K562 (cell line): ENCODE measurements at regions not wholly inside any gene's neighbourhood (a gene's known extent, or its start where the extent isn't known, plus 50 kb on each side); places are given as distances from the start of the nearest gene placed in this dataset.

Experiments
- ATAC-seq: fragments of 200-7000 bp; cut with Tn5 transposase; 3 replicates; pipeline ENCODE4 v1.9.1; 2020; ENCODE audit warnings: moderate library complexity
- BruUV-seq: library from RNA; stranded (reverse); fragments of 400-500 nt; replicated peaks from 2 replicates; lab custom pipeline; 2021; lab: Mats Ljungman, UMichigan
- CTCF ChIA-PET: fragments of 300-600 bp; formaldehyde crosslinking; extraction: SDS; loops from one replicate; lab custom pipeline; 2021; ENCODE audit warnings: low intra/inter-chr PET ratio; lab: Yijun Ruan, JAX
- POLR2A ChIA-PET: fragments of 300-600, 350-650 bp; sonication (Branson Sonifier 250); formaldehyde crosslinking; extraction: SDS; loops from one replicate; lab custom pipeline; 2021; ENCODE audit warnings: antibody characterized with exemption, inconsistent platforms; lab: Yijun Ruan, JAX
- DNase-seq, 4 experiments: peaks; one replicate each; pipeline versions ENCODE4 v3.0.0 to v3.0.0-alpha.2; 2011 to 2018; ENCODE audit warnings: low spot score in 3 of 4, mixed read lengths in 3 of 4; ENCODE audit errors: extremely low read depth in 1 of 4
- FAIRE-seq: peaks from 2 replicates; lab custom pipeline; 2011; peaks lifted over from hg19 to GRCh38; lab: Jason Lieb, UNC
- H2AFZ ChIP-seq: 2 replicates; pipeline ENCODE4 v1.6.0; 2011; ENCODE audit warnings: low read depth, low read length, control low read depth, inconsistent platforms
- H3K27ac ChIP-seq: fragments of 200-600 bp; 3 replicates; pipeline ENCODE4 v1.8.0; 2011; ENCODE audit warnings: low read depth, mild to moderate bottlenecking, control low read depth, inconsistent platforms, low read length, moderate library complexity, mixed read lengths; ENCODE audit errors: extremely low read depth
- H3K27me3 ChIP-seq, 2 experiments: fragments of 300-600 bp in 1 of 2; 2 replicates in 1 of 2; 3 replicates in 1 of 2; pipeline versions ENCODE4 v1.6.0 to v1.8.0; 2011; ENCODE audit warnings: inconsistent platforms in 2 of 2, low read length in 2 of 2, mild to moderate bottlenecking in 1 of 2, mixed read lengths in 1 of 2, moderate library complexity in 1 of 2; ENCODE audit not compliant: control insufficient read depth in 2 of 2, insufficient read depth in 2 of 2
- H3K36me3 ChIP-seq: fragments of 300-600 bp; 3 replicates; pipeline ENCODE4 v1.8.0; 2011; ENCODE audit warnings: mild to moderate bottlenecking, low read length, inconsistent platforms; ENCODE audit not compliant: control insufficient read depth, insufficient read depth
- H3K4me1 ChIP-seq, 2 experiments: fragments of 200-600 bp in 1 of 2; replicated peaks in 1 of 2; 2 replicates in 1 of 2; 3 replicates in 1 of 2; pipeline versions ENCODE4 v1.5.1 to v1.8.0; 2011; ENCODE audit warnings: inconsistent platforms in 2 of 2, low read length in 2 of 2, mild to moderate bottlenecking in 1 of 2, mixed read lengths in 1 of 2, moderate library complexity in 1 of 2; ENCODE audit not compliant: control insufficient read depth in 2 of 2, insufficient read depth in 2 of 2
- H3K4me2 ChIP-seq: 2 replicates; pipeline ENCODE4 v1.6.1; 2011; ENCODE audit warnings: low read length, control low read depth, inconsistent platforms, mixed read lengths; ENCODE audit not compliant: insufficient read depth
- H3K4me3 ChIP-seq: fragments of 200-600 bp; sonication (generic), shearing (Covaris generic); 2 replicates; pipeline ENCODE4 v1.5.1; 2016; ENCODE audit warnings: control low read depth, inconsistent platforms
- H3K79me2 ChIP-seq: fragments of 200-600 bp; 3 replicates; pipeline ENCODE4 v1.8.0; 2011; ENCODE audit warnings: low read length, inconsistent platforms; ENCODE audit not compliant: control insufficient read depth, insufficient read depth
- H3K9ac ChIP-seq, 2 experiments: 2 replicates each; pipeline versions ENCODE4 v1.6.0 to v1.6.1; 2011; ENCODE audit warnings: low read depth in 2 of 2, low read length in 2 of 2, control low read depth in 1 of 2, inconsistent platforms in 1 of 2, mild to moderate bottlenecking in 1 of 2, mixed read lengths in 1 of 2; ENCODE audit not compliant: insufficient read depth in 1 of 2
- H3K9me1 ChIP-seq: one replicate; pipeline ENCODE4 v1.6.0; 2011; ENCODE audit warnings: inconsistent platforms, mild to moderate bottlenecking, low read length, moderate library complexity; ENCODE audit not compliant: control insufficient read depth, insufficient read depth
- H3K9me3 ChIP-seq: replicated peaks from 2 replicates; pipeline ENCODE4 v1.5.1; 2011; ENCODE audit warnings: low read depth, low read length, inconsistent platforms; ENCODE audit not compliant: control insufficient read depth, insufficient read depth
- H4K20me1 ChIP-seq: replicated peaks from 2 replicates; pipeline ENCODE4 v1.6.1; 2011; ENCODE audit warnings: low read length, inconsistent platforms, mixed read lengths; ENCODE audit not compliant: control insufficient read depth, insufficient read depth
- BRD9 ChIP-seq: fragments of 450-650 bp; IDR thresholded peaks from 2 replicates; pipeline ENCODE4 v1.6.1; 2018; ENCODE audit warnings: low read depth; ENCODE audit not compliant: partially characterized antibody
- HDGF ChIP-seq: fragments of 450-650 bp; IDR thresholded peaks from 2 replicates; pipeline ENCODE4 v1.6.1; 2016
- HOXB6 ChIP-seq: fragments of 250-450 bp; sonication (Bioruptor Pico); IDR thresholded peaks from 2 replicates; pipeline ENCODE4 v1.5.1; 2022; ENCODE audit warnings: mild to moderate bottlenecking, borderline replicate concordance
- MTF1 ChIP-seq: fragments of 250-450 bp; sonication (Bioruptor Pico); IDR thresholded peaks from 2 replicates; pipeline ENCODE4 v1.9.0; 2021; ENCODE audit warnings: moderate library complexity, mild to moderate bottlenecking, inconsistent platforms, borderline replicate concordance
- NR2F6 ChIP-seq: fragments of 450-650 bp; formaldehyde crosslinking; IDR thresholded peaks from 2 replicates; pipeline ENCODE4 v1.4.0; 2020; ENCODE audit warnings: mild to moderate bottlenecking
- NR3C1 ChIP-seq: sonication (generic); formaldehyde crosslinking; IDR thresholded peaks from 2 replicates; pipeline ENCODE4 v1.8.1; 2022; ENCODE audit warnings: missing genetic modification reagents
- NUFIP1 ChIP-seq: fragments of 450-650 bp; IDR thresholded peaks from 2 replicates; pipeline ENCODE4 v1.6.1; 2018; ENCODE audit not compliant: partially characterized antibody
- SMAD1 ChIP-seq: fragments of 150-350 bp; IDR thresholded peaks from 2 replicates; pipeline ENCODE4 v1.6.1; 2014; ENCODE audit warnings: low read length, low read depth; ENCODE audit not compliant: partially characterized antibody
- SMARCA4 ChIP-seq: fragments of 450-650 bp; IDR thresholded peaks from 2 replicates; pipeline ENCODE4 v1.6.1; 2016
- SMC3 ChIP-seq: conservative IDR thresholded peaks from 2 replicates; pipeline ENCODE4 v1.6.1; 2011; ENCODE audit warnings: low read depth, low read length, improper control_type of control experiment; ENCODE audit not compliant: insufficient read depth
- SOX6 ChIP-seq: fragments of 450-650 bp; IDR thresholded peaks from 2 replicates; pipeline ENCODE4 v1.6.1; 2014; ENCODE audit warnings: mild to moderate bottlenecking
- ZBTB8A ChIP-seq: fragments of 450-650 bp; IDR thresholded peaks from 2 replicates; pipeline ENCODE4 v1.6.1; 2018; ENCODE audit warnings: mild to moderate bottlenecking, moderate library complexity; ENCODE audit not compliant: partially characterized antibody
- ZNF121 ChIP-seq: sonication (generic); formaldehyde crosslinking; conservative IDR thresholded peaks from 2 replicates; pipeline ENCODE4 v1.8.0; 2022; ENCODE audit warnings: missing genetic modification reagents
- ZNF165 ChIP-seq: fragments of 250-450 bp; sonication (Bioruptor Pico); IDR thresholded peaks from 2 replicates; pipeline ENCODE4 v1.4.0; 2020; ENCODE audit warnings: borderline replicate concordance
- ZNF444 ChIP-seq: fragments of 250-450 bp; sonication (Bioruptor Pico); IDR thresholded peaks from 2 replicates; pipeline ENCODE4 v1.4.0; 2020; ENCODE audit warnings: mild to moderate bottlenecking, moderate library complexity
- WGBS: fragments of 100-300 bp; shearing (Covaris generic); methylation state at CpG from one replicate; pipeline ENCODE4 v1.1.6; 2016; ENCODE audit warnings: low coverage, mixed read lengths; ENCODE audit not compliant: insufficient coverage; ENCODE audit errors: missing lambda C conversion rate; 5-methylcytosine and 5-hydroxymethylcytosine counted together
- in situ Hi-C: fragments of 300-500 bp; cut with MboI; formaldehyde crosslinking; loops from 4 replicates; pipeline ENCODE4 v1.15.0; 2018; ENCODE audit warnings: inconsistent platforms, mixed read lengths
- intact Hi-C: fragments of 100-400 bp; cut with micrococcal nuclease; formaldehyde crosslinking; loops from 2 replicates; pipeline ENCODE4 v1.14.2; 2022
- TF ChIP-seq, protein P1 (sequence below): sonication (generic); formaldehyde crosslinking; IDR thresholded peaks from 2 replicates; pipeline ENCODE4 v1.8.0; 2023; ENCODE audit warnings: missing genetic modification reagents, mild to moderate bottlenecking, borderline replicate concordance
- TF ChIP-seq, protein P2 (sequence below): fragments of 250-450 bp; sonication (Bioruptor Pico); IDR thresholded peaks from 2 replicates; pipeline ENCODE4 v1.8.0; 2021; ENCODE audit warnings: moderate library complexity, mild to moderate bottlenecking, inconsistent platforms

DNA sequence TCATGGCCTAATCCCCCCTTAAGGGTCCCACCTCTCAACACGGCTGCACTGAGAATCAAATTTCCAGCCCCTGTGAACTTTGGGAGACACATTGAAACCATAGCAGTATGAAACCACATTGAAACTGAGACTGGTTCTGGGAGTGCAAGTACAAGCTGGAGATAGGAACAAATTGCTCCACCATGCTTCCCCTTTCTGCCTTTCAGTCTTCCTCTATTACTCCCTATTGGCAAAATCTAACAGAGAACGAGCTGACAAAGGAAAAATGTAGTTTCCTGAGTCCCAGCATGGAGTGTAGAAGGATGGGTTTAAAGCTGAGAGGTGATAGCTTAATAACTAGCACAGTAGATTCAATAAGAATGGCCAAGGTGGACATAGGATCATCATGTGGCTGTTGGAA lies 161.7 kb upstream of the RPL34 start (continued):
- TF ChIP-seq, protein P1, sequence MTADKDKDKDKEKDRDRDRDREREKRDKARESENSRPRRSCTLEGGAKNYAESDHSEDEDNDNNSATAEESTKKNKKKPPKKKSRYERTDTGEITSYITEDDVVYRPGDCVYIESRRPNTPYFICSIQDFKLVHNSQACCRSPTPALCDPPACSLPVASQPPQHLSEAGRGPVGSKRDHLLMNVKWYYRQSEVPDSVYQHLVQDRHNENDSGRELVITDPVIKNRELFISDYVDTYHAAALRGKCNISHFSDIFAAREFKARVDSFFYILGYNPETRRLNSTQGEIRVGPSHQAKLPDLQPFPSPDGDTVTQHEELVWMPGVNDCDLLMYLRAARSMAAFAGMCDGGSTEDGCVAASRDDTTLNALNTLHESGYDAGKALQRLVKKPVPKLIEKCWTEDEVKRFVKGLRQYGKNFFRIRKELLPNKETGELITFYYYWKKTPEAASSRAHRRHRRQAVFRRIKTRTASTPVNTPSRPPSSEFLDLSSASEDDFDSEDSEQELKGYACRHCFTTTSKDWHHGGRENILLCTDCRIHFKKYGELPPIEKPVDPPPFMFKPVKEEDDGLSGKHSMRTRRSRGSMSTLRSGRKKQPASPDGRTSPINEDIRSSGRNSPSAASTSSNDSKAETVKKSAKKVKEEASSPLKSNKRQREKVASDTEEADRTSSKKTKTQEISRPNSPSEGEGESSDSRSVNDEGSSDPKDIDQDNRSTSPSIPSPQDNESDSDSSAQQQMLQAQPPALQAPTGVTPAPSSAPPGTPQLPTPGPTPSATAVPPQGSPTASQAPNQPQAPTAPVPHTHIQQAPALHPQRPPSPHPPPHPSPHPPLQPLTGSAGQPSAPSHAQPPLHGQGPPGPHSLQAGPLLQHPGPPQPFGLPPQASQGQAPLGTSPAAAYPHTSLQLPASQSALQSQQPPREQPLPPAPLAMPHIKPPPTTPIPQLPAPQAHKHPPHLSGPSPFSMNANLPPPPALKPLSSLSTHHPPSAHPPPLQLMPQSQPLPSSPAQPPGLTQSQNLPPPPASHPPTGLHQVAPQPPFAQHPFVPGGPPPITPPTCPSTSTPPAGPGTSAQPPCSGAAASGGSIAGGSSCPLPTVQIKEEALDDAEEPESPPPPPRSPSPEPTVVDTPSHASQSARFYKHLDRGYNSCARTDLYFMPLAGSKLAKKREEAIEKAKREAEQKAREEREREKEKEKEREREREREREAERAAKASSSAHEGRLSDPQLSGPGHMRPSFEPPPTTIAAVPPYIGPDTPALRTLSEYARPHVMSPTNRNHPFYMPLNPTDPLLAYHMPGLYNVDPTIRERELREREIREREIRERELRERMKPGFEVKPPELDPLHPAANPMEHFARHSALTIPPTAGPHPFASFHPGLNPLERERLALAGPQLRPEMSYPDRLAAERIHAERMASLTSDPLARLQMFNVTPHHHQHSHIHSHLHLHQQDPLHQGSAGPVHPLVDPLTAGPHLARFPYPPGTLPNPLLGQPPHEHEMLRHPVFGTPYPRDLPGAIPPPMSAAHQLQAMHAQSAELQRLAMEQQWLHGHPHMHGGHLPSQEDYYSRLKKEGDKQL (CRISPR knock-in tag): no peak
- TF ChIP-seq ZBTB8A: no peak

DNA sequence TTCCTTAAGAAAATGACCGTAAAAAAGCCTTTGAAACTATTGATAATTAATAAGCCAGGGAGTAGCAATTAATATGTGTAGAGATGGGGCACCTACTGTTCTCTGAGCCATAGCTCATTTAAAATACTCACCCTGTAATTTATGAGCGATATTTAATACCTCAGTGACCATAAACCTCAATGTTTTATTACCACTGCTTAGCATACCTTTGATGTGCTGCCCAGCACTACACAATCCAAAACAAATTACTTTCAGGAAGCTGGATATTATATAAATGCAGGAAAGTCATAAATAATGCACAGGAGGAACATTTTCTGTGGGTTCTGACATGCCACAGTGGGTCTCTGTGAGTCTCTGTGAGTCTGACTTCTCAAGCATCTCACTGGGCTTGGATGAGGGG lies 166.1 kb upstream of the RPL34 start:
- ChIA-PET CTCF (no interaction called here), POLR2A (no interaction called here)
- TF ChIP-seq HOXB6 (CRISPR knock-in tag) (no peak), ZNF444 (CRISPR knock-in tag) (no peak), SMC3 (no peak), SMARCA4 (no peak), SMAD1 (no peak), ZNF121 (CRISPR knock-in tag) (no peak), SOX6 (no peak), BRD9 (no peak), HDGF (no peak), NR3C1 (no peak), ZNF165 (CRISPR knock-in tag) (no peak), NUFIP1 (no peak), NR2F6 (CRISPR knock-in tag) (no peak), MTF1 (CRISPR knock-in tag) (no peak)
- TF ChIP-seq, protein P2, sequence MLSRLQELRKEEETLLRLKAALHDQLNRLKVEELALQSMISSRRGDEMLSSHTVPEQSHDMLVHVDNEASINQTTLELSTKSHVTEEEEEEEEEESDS (CRISPR knock-in tag): no peak
- no peak for FAIRE-seq
- H3K27me3 ChIP-seq: no peaks in the 10 kb centered on the region
- H3K4me1 ChIP-seq: no peaks in the 10 kb centered on the region
- no peak overlapping the region for H2AFZ ChIP-seq
- H3K79me2 ChIP-seq: no peaks in the 10 kb centered on the region
- in situ Hi-C loops (no loop called here), intact Hi-C loops (no loop called here)
- H3K27ac ChIP-seq: no peak overlapping the region
- no peak overlapping the region for H3K4me2 ChIP-seq
- ATAC-seq: no peak
- no peak overlapping the region for H3K9ac ChIP-seq
- H3K4me3 ChIP-seq: no peak overlapping the region
- H4K20me1 ChIP-seq: no peaks in the 10 kb centered on the region
- no peaks in the 10 kb centered on the region for H3K9me1 ChIP-seq
- WGBS: 15% methylated on average over 2 of the region's 2 CpGs
- BruUV-seq: no TSS peak
- no peaks in the 10 kb centered on the region for H3K36me3 ChIP-seq
- no peak for DNase-seq
- H3K9me3 ChIP-seq: no peaks in the 10 kb centered on the region
